SU-DHL-6 (cell line): ENCODE measurements at regions not wholly inside any gene's neighbourhood (a gene's known extent, or its start where the extent isn't known, plus 50 kb on each side); places are given as distances from the start of the nearest gene placed in this dataset.

Experiments
- CTCF ChIP-seq: fragments of 200-600 bp; sonication (generic); IDR thresholded peaks from one replicate; pipeline ENCODE4 v1.5.1; 2017; ENCODE audit warnings: antibody characterized with exemption, mild to moderate bottlenecking, low read length, moderate library complexity; ENCODE audit not compliant: insufficient read depth, poor library complexity, severe bottlenecking
- EZH2phosphoT487 ChIP-seq: fragments of 200-600 bp; sonication (generic), shearing (Covaris generic); conservative IDR thresholded peaks from 2 replicates; pipeline ENCODE4 v1.6.1; 2018; ENCODE audit warnings: mild to moderate bottlenecking, antibody characterized with exemption, low read length, moderate library complexity, mixed read lengths

- no peak for TF ChIP-seq CTCF
- no peak for TF ChIP-seq EZH2phosphoT487
Observed at GRCh38 chr9:11158063-11158462, 545.3 kb upstream of the PTPRD start.
